ENCODE measurements at regions not wholly inside any gene's neighbourhood (a gene's known extent, or its start where the extent isn't known, plus 50 kb on each side); places are given as distances from the start of the nearest gene placed in this dataset.

DNA sequence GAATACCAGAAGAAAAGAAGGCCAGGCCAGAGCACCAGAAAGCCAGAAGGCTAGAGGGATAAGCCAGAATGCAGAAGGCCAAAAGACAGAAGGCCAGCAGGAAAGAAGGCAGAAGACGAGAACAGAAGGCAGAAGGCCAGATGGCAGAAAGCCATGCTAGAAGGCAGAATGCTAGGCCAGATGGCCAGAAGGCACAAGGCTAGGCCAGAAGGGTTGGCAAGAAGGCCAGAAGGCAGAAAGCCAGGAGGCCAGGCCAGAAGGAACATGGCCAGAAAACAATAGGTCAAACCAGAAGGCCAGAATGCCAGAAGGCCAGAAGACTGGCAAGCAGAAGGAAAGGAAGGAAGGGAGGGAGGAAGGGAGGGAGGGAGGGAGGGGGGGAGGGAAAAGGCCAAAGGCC is 188.8 kb downstream of the TUBA3C start:
- H3K4me3 ChIP-seq (ENCODE audit: low read depth, low read length) = no peak overlapping the region
- H3K4me1 ChIP-seq (ENCODE audit: control insufficient read depth, insufficient read depth, low read length) = no peaks in the 10 kb centered on the region
- CTCF ChIA-PET = no interaction called here
- H3K27ac ChIP-seq (ENCODE audit: extremely low read depth, low read depth, low read length) = no peak overlapping the region
- POLR2A ChIA-PET = no interaction called here
- no peaks in the 10 kb centered on the region for H3K36me3 ChIP-seq (ENCODE audit: control insufficient read depth in 2 of 2, insufficient read depth in 1 of 2, low read length in 2 of 2)
- H3K9me3 ChIP-seq (ENCODE audit: control insufficient read depth, insufficient read depth, low read depth, low read length) = no peaks in the 10 kb centered on the region
- TF ChIP-seq ZNF394 (tag by site-specific recombination; IDR thresholded peaks at IDR 0.05; ENCODE audit: borderline replicate concordance) (no peak), ZNF747 (tag by site-specific recombination; IDR thresholded peaks at IDR 0.05) (no peak), ZFP41 (tag by site-specific recombination; IDR thresholded peaks at IDR 0.05; ENCODE audit: borderline replicate concordance) (no peak), ZNF560 (tag by site-specific recombination; IDR thresholded peaks at IDR 0.05; ENCODE audit: borderline replicate concordance) (no peak)
- TF ChIP-seq, protein P1, sequence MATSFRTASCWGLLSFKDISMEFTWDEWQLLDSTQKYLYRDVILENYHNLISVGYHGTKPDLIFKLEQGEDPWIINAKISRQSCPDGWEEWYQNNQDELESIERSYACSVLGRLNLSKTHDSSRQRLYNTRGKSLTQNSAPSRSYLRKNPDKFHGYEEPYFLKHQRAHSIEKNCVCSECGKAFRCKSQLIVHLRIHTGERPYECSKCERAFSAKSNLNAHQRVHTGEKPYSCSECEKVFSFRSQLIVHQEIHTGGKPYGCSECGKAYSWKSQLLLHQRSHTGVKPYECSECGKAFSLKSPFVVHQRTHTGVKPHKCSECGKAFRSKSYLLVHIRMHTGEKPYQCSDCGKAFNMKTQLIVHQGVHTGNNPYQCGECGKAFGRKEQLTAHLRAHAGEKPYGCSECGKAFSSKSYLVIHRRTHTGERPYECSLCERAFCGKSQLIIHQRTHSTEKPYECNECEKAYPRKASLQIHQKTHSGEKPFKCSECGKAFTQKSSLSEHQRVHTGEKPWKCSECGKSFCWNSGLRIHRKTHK (tag by site-specific recombination; IDR thresholded peaks at IDR 0.05) = no peak

DNA sequence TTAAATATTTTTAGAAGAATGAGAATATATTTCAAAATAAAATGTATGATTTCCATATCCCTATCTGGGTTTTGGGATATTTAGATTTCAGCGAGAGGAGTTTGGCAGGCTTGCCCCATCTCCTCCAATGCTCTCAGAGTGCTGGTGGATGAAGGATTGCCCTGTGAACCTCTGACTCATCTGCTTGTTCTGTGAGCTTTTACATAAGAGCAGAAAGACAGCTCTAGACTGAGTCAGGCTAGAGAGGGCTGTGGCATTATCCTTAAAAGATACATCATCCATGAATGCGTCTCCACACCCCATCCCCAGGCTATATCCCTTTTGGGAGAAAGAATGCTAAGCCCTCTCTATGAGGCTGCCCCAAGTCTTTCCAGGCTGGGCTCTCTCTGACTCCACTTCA is 190.6 kb downstream of the TUBA3C start:
- Histone ChIP-seq H3K9me3 (ENCODE audit: control insufficient read depth, insufficient read depth, low read depth, low read length) (no peaks in the 10 kb centered on the region), H3K4me3 (ENCODE audit: low read depth, low read length) (no peak overlapping the region), H3K27ac (ENCODE audit: extremely low read depth, low read depth, low read length) (no peak overlapping the region), H3K36me3 (ENCODE audit: control insufficient read depth in 2 of 2, insufficient read depth in 1 of 2, low read length in 2 of 2) (no peaks in the 10 kb centered on the region), H3K4me1 (ENCODE audit: control insufficient read depth, insufficient read depth, low read length) (no peaks in the 10 kb centered on the region)
- no peak for TF ChIP-seq MZF1 (tag by site-specific recombination; IDR thresholded peaks at IDR 0.05; ENCODE audit: borderline replicate concordance)
- TF ChIP-seq KLF10 (tag by site-specific recombination; IDR thresholded peaks at IDR 0.05) = no peak
- TF ChIP-seq ZNF132 (tag by site-specific recombination; IDR thresholded peaks at IDR 0.05; ENCODE audit: borderline replicate concordance) = no peak
- TF ChIP-seq ZNF623 (tag by site-specific recombination; IDR thresholded peaks at IDR 0.05) = no peak
- TF ChIP-seq ZNF596 (tag by site-specific recombination; IDR thresholded peaks at IDR 0.05) = no peak
- TF ChIP-seq ZNF146 (tag by site-specific recombination; IDR thresholded peaks at IDR 0.05) = no peak
- TF ChIP-seq, protein P2, sequence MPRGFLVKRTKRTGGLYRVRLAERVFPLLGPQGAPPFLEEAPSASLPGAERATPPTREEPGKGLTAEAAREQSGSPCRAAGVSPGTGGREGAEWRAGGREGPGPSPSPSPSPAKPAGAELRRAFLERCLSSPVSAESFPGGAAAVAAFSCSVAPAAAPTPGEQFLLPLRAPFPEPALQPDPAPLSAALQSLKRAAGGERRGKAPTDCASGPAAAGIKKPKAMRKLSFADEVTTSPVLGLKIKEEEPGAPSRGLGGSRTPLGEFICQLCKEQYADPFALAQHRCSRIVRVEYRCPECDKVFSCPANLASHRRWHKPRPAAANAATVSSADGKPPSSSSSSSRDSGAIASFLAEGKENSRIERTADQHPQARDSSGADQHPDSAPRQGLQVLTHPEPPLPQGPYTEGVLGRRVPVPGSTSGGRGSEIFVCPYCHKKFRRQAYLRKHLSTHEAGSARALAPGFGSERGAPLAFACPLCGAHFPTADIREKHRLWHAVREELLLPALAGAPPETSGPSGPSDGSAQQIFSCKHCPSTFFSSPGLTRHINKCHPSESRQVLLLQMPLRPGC (tag by site-specific recombination; IDR thresholded peaks at IDR 0.05) = no peak
- no peak for TF ChIP-seq IKZF3 (tag by site-specific recombination; IDR thresholded peaks at IDR 0.05)
- TF ChIP-seq SCRT2 (tag by site-specific recombination; IDR thresholded peaks at IDR 0.05) = no peak
- TF ChIP-seq ZNF621 (tag by site-specific recombination; IDR thresholded peaks at IDR 0.05) = no peak
- TF ChIP-seq ZNF169 (tag by site-specific recombination; IDR thresholded peaks at IDR 0.05) = no peak
- no peak for TF ChIP-seq ZNF558 (tag by site-specific recombination; IDR thresholded peaks at IDR 0.05)
- no peak for TF ChIP-seq ZNF157 (tag by site-specific recombination; IDR thresholded peaks at IDR 0.05)
- no peak for TF ChIP-seq BCL11B (tag by site-specific recombination; IDR thresholded peaks at IDR 0.05; ENCODE audit: low read depth)
- ChIA-PET POLR2A (no interaction called here), CTCF (no interaction called here)

DNA sequence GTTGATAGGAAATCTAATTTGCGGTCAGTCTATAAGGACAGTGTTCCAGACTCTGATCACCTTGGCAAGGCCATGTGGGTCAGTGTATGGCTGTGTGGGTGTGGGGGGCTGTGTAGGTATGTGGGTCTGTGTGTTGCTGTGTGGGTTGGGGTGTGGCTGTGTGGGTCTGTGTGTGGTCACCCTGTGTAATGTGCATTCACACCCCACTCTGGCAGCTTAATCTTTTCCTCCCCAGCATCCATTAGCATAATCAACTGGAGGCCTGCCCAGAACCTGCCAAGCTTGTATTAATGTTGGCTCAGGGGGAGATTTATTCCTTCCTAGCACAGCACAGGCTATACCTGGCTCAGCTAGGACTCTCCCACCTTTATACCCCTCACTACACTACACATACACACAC is 203.2 kb downstream of the TUBA3C start:
- ChIA-PET CTCF (interaction anchor here (0.6 kb wide), 1 partner anchor 951 kb away, joined by 3 read pairs; no protein-coding TSS in a partner anchor), POLR2A (no interaction called here)
- Histone ChIP-seq H3K9me3 (ENCODE audit: control insufficient read depth, insufficient read depth, low read depth, low read length) (no peaks in the 10 kb centered on the region), H3K4me3 (ENCODE audit: low read depth, low read length) (no peak overlapping the region), H3K4me1 (ENCODE audit: control insufficient read depth, insufficient read depth, low read length) (no peaks in the 10 kb centered on the region), H3K27ac (ENCODE audit: extremely low read depth, low read depth, low read length) (no peak overlapping the region), H3K36me3 (ENCODE audit: control insufficient read depth in 2 of 2, insufficient read depth in 1 of 2, low read length in 2 of 2) (no peaks in the 10 kb centered on the region)
- TF ChIP-seq ZNF521 (tag by site-specific recombination; IDR thresholded peaks at IDR 0.05) (no peak), ZNF433 (tag by site-specific recombination; IDR thresholded peaks at IDR 0.05; ENCODE audit: low read depth) (no peak), ZNF48 (tag by site-specific recombination; IDR thresholded peaks at IDR 0.05) (no peak), ZNF133 (tag by site-specific recombination; IDR thresholded peaks at IDR 0.05) (no peak), ZNF626 (tag by site-specific recombination; IDR thresholded peaks at IDR 0.05) (no peak), EGR2 (tag by site-specific recombination; IDR thresholded peaks at IDR 0.05; ENCODE audit: low read depth) (peak; percentile 91)
- TF ChIP-seq, protein P3, sequence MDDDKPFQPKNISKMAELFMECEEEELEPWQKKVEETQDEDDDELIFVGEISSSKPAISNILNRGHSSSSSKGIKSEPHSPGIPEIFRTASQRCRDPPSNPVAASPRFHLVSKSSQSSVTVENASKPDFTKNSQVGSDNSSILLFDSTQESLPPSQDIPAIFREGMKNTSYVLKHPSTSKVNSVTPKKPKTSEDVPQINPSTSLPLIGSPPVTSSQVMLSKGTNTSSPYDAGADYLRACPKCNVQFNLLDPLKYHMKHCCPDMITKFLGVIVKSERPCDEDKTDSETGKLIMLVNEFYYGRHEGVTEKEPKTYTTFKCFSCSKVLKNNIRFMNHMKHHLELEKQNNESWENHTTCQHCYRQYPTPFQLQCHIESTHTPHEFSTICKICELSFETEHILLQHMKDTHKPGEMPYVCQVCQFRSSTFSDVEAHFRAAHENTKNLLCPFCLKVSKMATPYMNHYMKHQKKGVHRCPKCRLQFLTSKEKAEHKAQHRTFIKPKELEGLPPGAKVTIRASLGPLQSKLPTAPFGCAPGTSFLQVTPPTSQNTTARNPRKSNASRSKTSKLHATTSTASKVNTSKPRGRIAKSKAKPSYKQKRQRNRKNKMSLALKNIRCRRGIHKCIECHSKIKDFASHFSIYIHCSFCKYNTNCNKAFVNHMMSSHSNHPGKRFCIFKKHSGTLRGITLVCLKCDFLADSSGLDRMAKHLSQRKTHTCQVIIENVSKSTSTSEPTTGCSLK (tag by site-specific recombination; IDR thresholded peaks at IDR 0.05) = no peak
- TF ChIP-seq, protein P4, sequence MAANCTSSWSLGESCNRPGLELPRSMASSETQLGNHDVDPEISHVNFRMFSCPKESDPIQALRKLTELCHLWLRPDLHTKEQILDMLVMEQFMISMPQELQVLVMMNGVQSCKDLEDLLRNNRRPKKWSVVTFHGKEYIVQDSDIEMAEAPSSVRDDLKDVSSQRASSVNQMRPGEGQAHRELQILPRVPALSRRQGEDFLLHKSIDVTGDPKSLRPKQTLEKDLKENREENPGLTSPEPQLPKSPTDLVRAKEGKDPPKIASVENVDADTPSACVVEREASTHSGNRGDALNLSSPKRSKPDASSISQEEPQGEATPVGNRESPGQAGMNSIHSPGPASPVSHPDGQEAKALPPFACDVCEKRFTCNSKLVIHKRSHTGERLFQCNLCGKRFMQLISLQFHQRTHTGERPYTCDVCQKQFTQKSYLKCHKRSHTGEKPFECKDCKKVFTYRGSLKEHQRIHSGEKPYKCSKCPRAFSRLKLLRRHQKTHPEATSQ (tag by site-specific recombination; IDR thresholded peaks at IDR 0.05) = no peak

Data from HEK293 (cell line).